Fibroblast of upper back skin (primary cell): ENCODE measurements at regions not wholly inside any gene's neighbourhood (a gene's known extent, or its start where the extent isn't known, plus 50 kb on each side); places are given as distances from the start of the nearest gene placed in this dataset.
A peak's percentile ranks its signal among the peaks of the same experiment; 100 is the strongest.
"Not testable (repeated sequence)": the region's sequence is repeated elsewhere in the genome, so short reads cannot be mapped to it uniquely, and the experiment has no call there.

ENCODE experiments used
- DNase-seq: peaks from one replicate; pipeline ENCODE4 v3.0.0-alpha.2; 2013

- DNase-seq = peak; percentile 64
Observed at GRCh38 chr14:61154641-61155040, 126.5 kb downstream of the TMEM30B start.

- no peak for DNase-seq
Observed at GRCh38 chr14:61153914-61154545, 127.1 kb downstream of the TMEM30B start.

- peak; percentile 81 for DNase-seq
Observed at GRCh38 chr14:61153431-61153830, 127.7 kb downstream of the TMEM30B start.

GRCh38 chr14:61152851-61153364 lies 128.2 kb downstream of the TMEM30B start:
- DNase-seq = peak; percentile 80

GRCh38 chr14:61151251-61151650 lies 129.9 kb downstream of the TMEM30B start:
- DNase-seq = peak; percentile 40

GRCh38 chr14:61150851-61151250 lies 130.3 kb downstream of the TMEM30B start:
- DNase-seq = peak; percentile 82

GRCh38 chr14:61149896-61150295 lies 131.2 kb downstream of the TMEM30B start:
- no peak for DNase-seq

- no peak for DNase-seq
Observed at GRCh38 chr14:61148742-61149350, 132.3 kb downstream of the TMEM30B start.

GRCh38 chr14:61147831-61148549 lies 133.1 kb downstream of the TMEM30B start:
- DNase-seq = peak; percentile 99

- DNase-seq = peak; percentile 74
Observed at GRCh38 chr14:61147381-61147821, 133.7 kb downstream of the TMEM30B start.

- no peak for DNase-seq
Observed at GRCh38 chr14:61146899-61147298, 134.2 kb downstream of the TMEM30B start.

- peak; percentile 94 for DNase-seq
Observed at GRCh38 chr14:61145903-61146481, 135.1 kb downstream of the TMEM30B start.

GRCh38 chr14:61145034-61145902 lies 135.9 kb downstream of the TMEM30B start:
- DNase-seq = peak; percentile 99

- not testable (repeated sequence) for DNase-seq
Observed at GRCh38 chr14:61144117-61145033, 136.8 kb downstream of the TMEM30B start.

- peak; percentile 96 for DNase-seq
Observed at GRCh38 chr14:61140872-61141271, 140.3 kb downstream of the TMEM30B start.

- peak; percentile 34 for DNase-seq
Observed at GRCh38 chr14:61140271-61140670, 140.9 kb downstream of the TMEM30B start.

- no peak for DNase-seq
Observed at GRCh38 chr14:61139006-61139599, 142.0 kb downstream of the TMEM30B start.

GRCh38 chr14:61132894-61133293 lies 148.2 kb downstream of the TMEM30B start:
- no peak for DNase-seq

- DNase-seq = no peak
Observed at GRCh38 chr14:61132336-61132735, 148.8 kb downstream of the TMEM30B start.

GRCh38 chr14:61130512-61131260 lies 149.6 kb downstream of the SLC38A6 start:
- no peak for DNase-seq
